Mammary epithelial cell (primary cell): ENCODE measurements at regions not wholly inside any gene's neighbourhood (a gene's known extent, or its start where the extent isn't known, plus 50 kb on each side); places are given as distances from the start of the nearest gene placed in this dataset.

Experiments
- CTCF ChIP-seq, 2 donors: IDR thresholded peaks in 1 of 2; conservative IDR thresholded peaks in 1 of 2; 2 replicates each; pipeline ENCODE4 v1.5.1; 2011 to 2012; ENCODE audit warnings: inconsistent platforms in 2 of 2, low read length in 2 of 2, mild to moderate bottlenecking in 2 of 2, control low read depth in 1 of 2, low read depth in 1 of 2; ENCODE audit not compliant: insufficient read depth in 1 of 2; ENCODE audit errors: extremely low read depth in 1 of 2
- EZH2 ChIP-seq: IDR thresholded peaks from 2 replicates; pipeline ENCODE4 v1.6.1; 2012; ENCODE audit warnings: low read length, inconsistent platforms, borderline replicate concordance

GRCh38 chr18:22739061-22739642, 194.0 kb upstream of the RBBP8 start:
- TF ChIP-seq CTCF (conservative IDR thresholded peaks at IDR 0.05 in 1 of 2, IDR thresholded peaks at IDR 0.05 in 1 of 2; ENCODE audit: extremely low read depth in 1 of 2, insufficient read depth in 1 of 2, low read depth in 1 of 2, low read length in 2 of 2) (no peak), EZH2 (no peak)
